Calu3 (cell line): ENCODE measurements at regions not wholly inside any gene's neighbourhood (a gene's known extent, or its start where the extent isn't known, plus 50 kb on each side); places are given as distances from the start of the nearest gene placed in this dataset.

Experiments used
- BruUV-seq: library from RNA; stranded (reverse); fragments of 400-500 nt; replicated peaks from 2 replicates; lab custom pipeline; 2021; lab: Mats Ljungman, UMichigan
- CTCF ChIA-PET: fragments of 300-600 bp; sonication (Branson Sonifier 250); formaldehyde crosslinking; loops from one replicate; lab custom pipeline; 2022; ENCODE audit warnings: antibody characterized with exemption; lab: Charles Lee
- DNase-seq: peaks from one replicate; pipeline ENCODE4 v3.0.0; 2022
- H3K27ac Mint-ChIP-seq: one replicate; pipeline ENCODE4 v1.8.0; 2022; ENCODE audit warnings: mixed read lengths; ENCODE audit not compliant: unreplicated experiment
- H3K27me3 Mint-ChIP-seq: one replicate; pipeline ENCODE4 v1.8.0; 2022; ENCODE audit warnings: mixed read lengths; ENCODE audit not compliant: unreplicated experiment
- H3K36me3 Mint-ChIP-seq: one replicate; pipeline ENCODE4 v1.8.0; 2022; ENCODE audit warnings: mild to moderate bottlenecking, moderate library complexity, mixed read lengths; ENCODE audit not compliant: insufficient read depth, unreplicated experiment
- H3K4me1 Mint-ChIP-seq: one replicate; pipeline ENCODE4 v1.8.0; 2022; ENCODE audit warnings: mild to moderate bottlenecking, low read depth, mixed read lengths; ENCODE audit not compliant: unreplicated experiment
- H3K4me3 Mint-ChIP-seq: one replicate; pipeline ENCODE4 v1.8.0; 2022; ENCODE audit warnings: mild to moderate bottlenecking, low read depth, moderate library complexity, mixed read lengths; ENCODE audit not compliant: unreplicated experiment
- H3K9me3 Mint-ChIP-seq: one replicate; pipeline ENCODE4 v1.8.0; 2022; ENCODE audit warnings: low read depth, mixed read lengths; ENCODE audit not compliant: unreplicated experiment
- CTCF ChIP-seq: fragments of 200-600 bp; IDR thresholded peaks from one replicate; pipeline ENCODE4 v1.8.0; 2022; ENCODE audit warnings: antibody characterized with exemption; ENCODE audit not compliant: unreplicated experiment
- intact Hi-C: fragments of 100-400 bp; cut with micrococcal nuclease; formaldehyde crosslinking; loops from one replicate; pipeline ENCODE4 v1.10.0; 2022; ENCODE audit not compliant: unreplicated experiment

- no peaks in the 10 kb centered on the region for H3K36me3 Mint-ChIP-seq
- intact Hi-C loops, result no loop called here
- TF ChIP-seq CTCF, result no peak
- H3K9me3 Mint-ChIP-seq, result no peaks in the 10 kb centered on the region
- peaks cover 4% of the 10 kb centered on the region for H3K4me1 Mint-ChIP-seq
- CTCF ChIA-PET, result no interaction called here
- no peak overlapping the region for H3K4me3 Mint-ChIP-seq
- no peak overlapping the region for H3K27ac Mint-ChIP-seq
- BruUV-seq, result no TSS peak
- no peak for DNase-seq
- no peaks in the 10 kb centered on the region for H3K27me3 Mint-ChIP-seq
Measured at GRCh38 chr3:89635137-89635536, 527.7 kb downstream of the EPHA3 start.

GRCh38 chr3:89644716-89645115, 537.3 kb downstream of the EPHA3 start:
- intact Hi-C loops, result no loop called here
- no peaks in the 10 kb centered on the region for H3K36me3 Mint-ChIP-seq
- DNase-seq, result no peak
- BruUV-seq, result no TSS peak
- no peak overlapping the region for H3K4me3 Mint-ChIP-seq
- H3K9me3 Mint-ChIP-seq, result no peaks in the 10 kb centered on the region
- no peaks in the 10 kb centered on the region for H3K27me3 Mint-ChIP-seq
- peaks cover 20% of the 10 kb centered on the region for H3K4me1 Mint-ChIP-seq
- CTCF ChIA-PET, result no interaction called here
- H3K27ac Mint-ChIP-seq, result no peak overlapping the region
- TF ChIP-seq CTCF, result no peak

- no peak for DNase-seq
- Mint-ChIP-seq H3K9me3 (no peaks in the 10 kb centered on the region), H3K36me3 (no peaks in the 10 kb centered on the region), H3K27ac (no peak overlapping the region), H3K4me1 (no peaks in the 10 kb centered on the region), H3K27me3 (no peaks in the 10 kb centered on the region), H3K4me3 (no peak overlapping the region)
- no TSS peak for BruUV-seq
- intact Hi-C loops, result no loop called here
- CTCF ChIA-PET, result interaction anchor here (1.1 kb wide), 1 partner anchor 10 kb away, joined by 3 read pairs; no protein-coding TSS in a partner anchor
- TF ChIP-seq CTCF, result no peak
Measured at GRCh38 chr3:89649431-89649830, 542.0 kb downstream of the EPHA3 start.

- DNase-seq, result no peak
- Mint-ChIP-seq H3K27me3 (no peaks in the 10 kb centered on the region), H3K4me3 (no peak overlapping the region), H3K27ac (no peak overlapping the region), H3K4me1 (no peaks in the 10 kb centered on the region), H3K9me3 (peaks cover 5% of the 10 kb centered on the region), H3K36me3 (no peaks in the 10 kb centered on the region)
- intact Hi-C loops, result no loop called here
- CTCF ChIA-PET, result no interaction called here
- TF ChIP-seq CTCF, result no peak
- no TSS peak for BruUV-seq
Measured at GRCh38 chr3:89654031-89654430, 546.6 kb downstream of the EPHA3 start.
